A549 (cell line): ENCODE measurements at regions not wholly inside any gene's neighbourhood (a gene's known extent, or its start where the extent isn't known, plus 50 kb on each side); places are given as distances from the start of the nearest gene placed in this dataset.

Source experiments
- BHLHE40 ChIP-seq: IDR thresholded peaks from 2 replicates; pipeline ENCODE4 v1.6.1; 2012; ENCODE audit warnings: low read depth, low read length, inconsistent platforms
- CHD2 ChIP-seq: fragments of 150-350 bp; IDR thresholded peaks from 2 replicates; pipeline ENCODE4 v1.6.1; 2014; ENCODE audit warnings: low read length; ENCODE audit not compliant: partially characterized antibody
- CTCF ChIP-seq: fragments of >200 bp; sonication (Bioruptor Twin); formaldehyde crosslinking; IDR thresholded peaks from 3 replicates; pipeline ENCODE4 v1.5.1; 2016
- E2F6 ChIP-seq: IDR thresholded peaks from 2 replicates; pipeline ENCODE4 v1.6.1; 2012; ENCODE audit warnings: low read depth, borderline replicate concordance
- KDM1A ChIP-seq: fragments of 200-600 bp; sonication (generic); IDR thresholded peaks from 2 replicates; pipeline ENCODE4 v1.6.1; 2016; ENCODE audit warnings: low read depth, mild to moderate bottlenecking
- MAFK ChIP-seq: fragments of 450-650 bp; IDR thresholded peaks from 2 replicates; pipeline ENCODE4 v1.6.1; 2014; ENCODE audit not compliant: partially characterized antibody
- MYC ChIP-seq: IDR thresholded peaks from 2 replicates; pipeline ENCODE4 v1.6.1; 2012; ENCODE audit warnings: mild to moderate bottlenecking, inconsistent platforms, low read length, improper control_type of control experiment, borderline replicate concordance
- PHF8 ChIP-seq: fragments of 200-600 bp; sonication (generic); IDR thresholded peaks from 2 replicates; pipeline ENCODE4 v1.6.1; 2016; ENCODE audit warnings: low read depth, mild to moderate bottlenecking, antibody characterized with exemption, moderate library complexity, borderline replicate concordance
- RARB ChIP-seq: fragments of 250-450 bp; sonication (Bioruptor Pico); IDR thresholded peaks from 2 replicates; pipeline ENCODE4 v1.8.0; 2021; ENCODE audit warnings: mild to moderate bottlenecking, moderate library complexity
- REST ChIP-seq: fragments of 200-600 bp; sonication (generic); IDR thresholded peaks from 2 replicates; pipeline ENCODE4 v1.6.1; 2016; ENCODE audit warnings: antibody characterized with exemption, mild to moderate bottlenecking, moderate library complexity
- RNF2 ChIP-seq: fragments of 200-600 bp; sonication (generic); IDR thresholded peaks from 2 replicates; pipeline ENCODE4 v1.6.1; 2016; ENCODE audit warnings: low read depth, mild to moderate bottlenecking, antibody characterized with exemption, moderate library complexity, borderline replicate concordance

GRCh38 chr9:101951598-101951997 lies 213.2 kb upstream of the GRIN3A start:
- no peak for TF ChIP-seq E2F6
- TF ChIP-seq REST, result no peak
- TF ChIP-seq CTCF, result no peak
- TF ChIP-seq RARB (CRISPR knock-in tag), result no peak
- TF ChIP-seq BHLHE40, result no peak
- TF ChIP-seq CHD2, result no peak
- TF ChIP-seq KDM1A, result no peak
- TF ChIP-seq PHF8, result no peak
- no peak for TF ChIP-seq RNF2
- TF ChIP-seq MAFK, result no peak
- TF ChIP-seq MYC, result no peak
